ENCODE measurements at regions not wholly inside any gene's neighbourhood (a gene's known extent, or its start where the extent isn't known, plus 50 kb on each side); places are given as distances from the start of the nearest gene placed in this dataset.
"Not testable (repeated sequence)": the region's sequence is repeated elsewhere in the genome, so short reads cannot be mapped to it uniquely, and the experiment has no call there.

- no peak for DNase-seq (ENCODE audit: low spot score)
- in situ Hi-C loops (cut with HindIII; ENCODE audit: low sequenced_read_pairs) = no loop called here
Measured at GRCh38 chr5:174801798-174802197, 77.4 kb downstream of the MSX2 start.

- in situ Hi-C loops (cut with HindIII; ENCODE audit: low sequenced_read_pairs) = no loop called here
Measured at GRCh38 chr5:174800435-174800834, 76.1 kb downstream of the MSX2 start.

GRCh38 chr5:174799121-174799520 is 74.7 kb downstream of the MSX2 start:
- in situ Hi-C loops (cut with HindIII; ENCODE audit: low sequenced_read_pairs) = no loop called here
- DNase-seq (ENCODE audit: low spot score) = no peak

More at GRCh38 chr5:174800435-174800834, 76.1 kb downstream of the MSX2 start:
- no peak for DNase-seq (ENCODE audit: low spot score)

GRCh38 chr5:174798551-174798951 is 74.2 kb downstream of the MSX2 start:
- DNase-seq (ENCODE audit: low spot score) = no peak
- in situ Hi-C loops (cut with HindIII; ENCODE audit: low sequenced_read_pairs) = no loop called here

- DNase-seq (ENCODE audit: low spot score) = no peak
- in situ Hi-C loops (cut with HindIII; ENCODE audit: low sequenced_read_pairs) = no loop called here
Measured at GRCh38 chr5:174796711-174797192, 72.4 kb downstream of the MSX2 start.

- in situ Hi-C loops (cut with HindIII; ENCODE audit: low sequenced_read_pairs) = no loop called here
- DNase-seq (ENCODE audit: low spot score) = no peak
Measured at GRCh38 chr5:174794931-174795672, 70.7 kb downstream of the MSX2 start.

GRCh38 chr5:174793684-174794328 is 69.4 kb downstream of the MSX2 start:
- in situ Hi-C loops (cut with HindIII; ENCODE audit: low sequenced_read_pairs) = no loop called here
- peak; percentile 13 for DNase-seq (ENCODE audit: low spot score)

GRCh38 chr5:174793076-174793475 is 68.7 kb downstream of the MSX2 start:
- no peak for DNase-seq (ENCODE audit: low spot score)
- in situ Hi-C loops (cut with HindIII; ENCODE audit: low sequenced_read_pairs) = no loop called here

- DNase-seq (ENCODE audit: low spot score); in situ Hi-C loops (cut with HindIII; ENCODE audit: low sequenced_read_pairs): not testable (repeated sequence)
Measured at GRCh38 chr5:174792265-174792664, 67.9 kb downstream of the MSX2 start.

GRCh38 chr5:174790906-174791305 is 66.5 kb downstream of the MSX2 start:
- no peak for DNase-seq (ENCODE audit: low spot score)
- in situ Hi-C loops (cut with HindIII; ENCODE audit: low sequenced_read_pairs) = no loop called here

GRCh38 chr5:174789596-174789995 is 65.2 kb downstream of the MSX2 start:
- DNase-seq (ENCODE audit: low spot score) = no peak
- in situ Hi-C loops (cut with HindIII; ENCODE audit: low sequenced_read_pairs) = no loop called here

GRCh38 chr5:174785120-174785680 is 60.8 kb downstream of the MSX2 start:
- in situ Hi-C loops (cut with HindIII; ENCODE audit: low sequenced_read_pairs) = no loop called here
- no peak for DNase-seq (ENCODE audit: low spot score)
